ENCODE measurements at regions not wholly inside any gene's neighbourhood (a gene's known extent, or its start where the extent isn't known, plus 50 kb on each side); places are given as distances from the start of the nearest gene placed in this dataset.

GRCh38 chr4:107125496-107125895 is 89.4 kb upstream of the DKK2 start:
- CTCF ChIA-PET: no interaction called here
- BruUV-seq (replicated peaks): no TSS peak

More at GRCh38 chr4:107125496-107125895, 89.4 kb upstream of the DKK2 start:
- no peaks in the 10 kb centered on the region for H3K9me3 ChIP-seq (ENCODE audit: control insufficient read depth, insufficient read depth, low read length)
- no CpG with 5 or more reads among the region's 2 CpGs for WGBS, 2 experiments (ENCODE audit: extremely low coverage in 2 of 2, insufficient read length in 1 of 2)
- no peak overlapping the region for H2AK9ac ChIP-seq (replicated peaks; ENCODE audit: low read depth, low read length, poor library complexity)
- POLR2A ChIA-PET (ENCODE audit: unreplicated experiment): no interaction called here
- H2BK120ac ChIP-seq (ENCODE audit: low read depth, low read length): no peak overlapping the region
- in situ Hi-C loops (cut with MboI; ENCODE audit: low sequenced_read_pairs): no loop called here
- no peak for ATAC-seq (ENCODE audit: low read depth)
- no peaks in the 10 kb centered on the region for H3K27me3 ChIP-seq (ENCODE audit: control insufficient read depth, insufficient read depth, low read length)
- no peak overlapping the region for H3K4ac ChIP-seq (ENCODE audit: low read depth, low read length)
- H2AK5ac ChIP-seq (ENCODE audit: low read depth, low read length): no peak overlapping the region
- H3K36me3 ChIP-seq (ENCODE audit: control insufficient read depth, insufficient read depth, low read length): no peaks in the 10 kb centered on the region
- no peak overlapping the region for H3K4me3 ChIP-seq (ENCODE audit: insufficient read depth, low read depth, low read length)
- no peak overlapping the region for H4K8ac ChIP-seq (ENCODE audit: low read depth in 2 of 2, low read length in 2 of 2)
- H2AFZ ChIP-seq (replicated peaks; ENCODE audit: low read length, poor library complexity): no peak overlapping the region
- no peaks in the 10 kb centered on the region for H3K9me1 ChIP-seq (ENCODE audit: insufficient read depth, low read length)
- H2BK5ac ChIP-seq (ENCODE audit: low read depth, low read length, poor library complexity, severe bottlenecking): no peak overlapping the region
- TF ChIP-seq CTCF (conservative IDR thresholded peaks at IDR 0.05; ENCODE audit: low read depth, low read length) (no peak), MAZ (IDR thresholded peaks at IDR 0.05; ENCODE audit: borderline replicate concordance, low read depth, low read length) (no peak), RAD21 (IDR thresholded peaks at IDR 0.05; ENCODE audit: low read length) (no peak), RFX5 (IDR thresholded peaks at IDR 0.05; ENCODE audit: low read depth, low read length) (no peak), NFE2L2 (IDR thresholded peaks at IDR 0.05; ENCODE audit: low read depth, low read length) (no peak)
- H4K20me1 ChIP-seq (ENCODE audit: insufficient read depth, low read length): no peaks in the 10 kb centered on the region
- H3K9ac ChIP-seq (ENCODE audit: low read depth, low read length): no peak overlapping the region
- H3K79me1 ChIP-seq (ENCODE audit: low read depth in 1 of 2, low read length in 2 of 2): no peaks in the 10 kb centered on the region
- DNase-seq: no peak
- H3K4me2 ChIP-seq (ENCODE audit: low read depth, low read length): no peak overlapping the region
- no peak overlapping the region for H3K27ac ChIP-seq (ENCODE audit: insufficient read depth, low read length)
- H3K14ac ChIP-seq (replicated peaks; ENCODE audit: low read depth, low read length): no peak overlapping the region
- intact Hi-C loops (cut with micrococcal nuclease): no loop called here
- no peak overlapping the region for H3K23ac ChIP-seq (ENCODE audit: low read depth, low read length)
- no peak overlapping the region for H4K91ac ChIP-seq (ENCODE audit: insufficient read depth, low read depth, low read length)
- no peak overlapping the region for H2BK20ac ChIP-seq (ENCODE audit: low read depth, low read length)
- no peak overlapping the region for H2BK15ac ChIP-seq (ENCODE audit: low read depth, low read length)
- no peak overlapping the region for H3K18ac ChIP-seq (ENCODE audit: low read depth, low read length)
- dilution Hi-C loops (cut with HindIII; ENCODE audit: low sequenced_read_pairs, unreplicated experiment): no loop called here
- no peak overlapping the region for H4K5ac ChIP-seq (ENCODE audit: low read depth, low read length)
- no peak overlapping the region for H3K56ac ChIP-seq (ENCODE audit: extremely low read depth, insufficient read depth, low read length)
- H3K4me1 ChIP-seq (ENCODE audit: control insufficient read depth, insufficient read depth, low read length): no peaks in the 10 kb centered on the region
